ENCODE measurements at regions not wholly inside any gene's neighbourhood (a gene's known extent, or its start where the extent isn't known, plus 50 kb on each side); places are given as distances from the start of the nearest gene placed in this dataset.

- no peak for TF ChIP-seq GATA1 (IDR thresholded peaks at IDR 0.05; ENCODE audit: low read depth, low read length)
- no peak for TF ChIP-seq POLR2A (IDR thresholded peaks at IDR 0.05; ENCODE audit: low read length)
- DNase-seq, result no peak
Observed at GRCh38 chr11:80031014-80031600, 590.3 kb upstream of the TENM4 start.

- no peak for TF ChIP-seq GATA1 (IDR thresholded peaks at IDR 0.05; ENCODE audit: low read depth, low read length)
- DNase-seq, result no peak
Observed at GRCh38 chr11:80028998-80029397, 588.2 kb upstream of the TENM4 start.

- no peak for TF ChIP-seq GATA1 (IDR thresholded peaks at IDR 0.05; ENCODE audit: low read depth, low read length)
- TF ChIP-seq POLR2A (IDR thresholded peaks at IDR 0.05; ENCODE audit: low read length), result no peak
- DNase-seq, result no peak
Observed at GRCh38 chr11:80024119-80024518, 583.3 kb upstream of the TENM4 start.

GRCh38 chr11:80023386-80023785 is 582.6 kb upstream of the TENM4 start:
- TF ChIP-seq GATA1 (IDR thresholded peaks at IDR 0.05; ENCODE audit: low read depth, low read length), result no peak
- TF ChIP-seq POLR2A (IDR thresholded peaks at IDR 0.05; ENCODE audit: low read length), result no peak
- no peak for DNase-seq

- TF ChIP-seq POLR2A (IDR thresholded peaks at IDR 0.05; ENCODE audit: low read length) (no peak), GATA1 (IDR thresholded peaks at IDR 0.05; ENCODE audit: low read depth, low read length) (no peak)
- no peak for DNase-seq
Observed at GRCh38 chr11:80010536-80010935, 569.7 kb upstream of the TENM4 start.

DNA sequence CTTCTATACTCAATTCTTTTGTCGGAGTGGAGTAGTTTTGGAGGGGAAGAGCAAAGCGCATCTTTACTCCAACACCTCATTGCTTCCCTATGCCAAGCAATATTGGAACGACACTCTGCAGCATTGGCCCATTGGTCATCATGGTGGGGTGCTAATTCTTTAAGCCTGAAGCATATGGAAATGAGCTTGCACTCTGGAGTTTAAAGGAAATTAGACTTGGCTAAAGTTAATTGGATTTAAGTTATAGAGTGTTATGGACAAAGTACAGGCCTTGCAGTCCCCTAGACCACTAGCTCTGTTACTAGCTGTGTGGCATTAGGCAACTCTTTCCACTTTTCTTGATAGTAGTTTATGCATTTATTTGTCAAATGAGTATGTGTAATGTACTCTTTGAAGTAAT is 568.3 kb upstream of the TENM4 start:
- TF ChIP-seq POLR2A (IDR thresholded peaks at IDR 0.05; ENCODE audit: low read length), result no peak
- TF ChIP-seq GATA1 (IDR thresholded peaks at IDR 0.05; ENCODE audit: low read depth, low read length), result no peak
- no peak for DNase-seq

- TF ChIP-seq POLR2A (IDR thresholded peaks at IDR 0.05; ENCODE audit: low read length) (no peak), GATA1 (IDR thresholded peaks at IDR 0.05; ENCODE audit: low read depth, low read length) (no peak)
- no peak for DNase-seq
Observed at GRCh38 chr11:80007616-80008015, 566.8 kb upstream of the TENM4 start.

DNA sequence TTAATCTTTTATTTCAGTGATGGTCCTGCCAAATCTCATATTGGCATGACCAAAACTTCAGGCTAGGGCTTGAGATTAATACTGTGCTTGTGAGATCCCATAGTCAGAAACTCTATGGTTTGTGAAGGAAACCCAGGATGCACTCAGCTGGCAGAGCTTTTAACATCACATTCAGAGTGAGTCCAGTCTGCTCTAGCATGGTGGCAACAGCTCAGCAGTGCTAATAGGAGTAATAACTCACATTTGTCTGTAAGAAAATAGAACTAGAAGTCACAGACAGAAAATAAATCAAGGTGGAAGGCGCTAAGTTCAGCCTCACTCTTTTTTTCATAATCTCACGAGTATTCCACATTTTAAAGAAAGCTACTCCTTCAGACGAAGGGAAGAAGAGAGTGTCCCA is 549.3 kb upstream of the TENM4 start:
- TF ChIP-seq GATA1 (IDR thresholded peaks at IDR 0.05; ENCODE audit: low read depth, low read length) (no peak), POLR2A (IDR thresholded peaks at IDR 0.05; ENCODE audit: low read length) (no peak)
- DNase-seq, result no peak

- no peak for TF ChIP-seq GATA1 (IDR thresholded peaks at IDR 0.05; ENCODE audit: low read depth, low read length)
- TF ChIP-seq POLR2A (IDR thresholded peaks at IDR 0.05; ENCODE audit: low read length), result no peak
- DNase-seq, result no peak
Observed at GRCh38 chr11:79982185-79982584, 541.4 kb upstream of the TENM4 start.

- TF ChIP-seq GATA1 (IDR thresholded peaks at IDR 0.05; ENCODE audit: low read depth, low read length), result no peak
- no peak for TF ChIP-seq POLR2A (IDR thresholded peaks at IDR 0.05; ENCODE audit: low read length)
- DNase-seq, result no peak
Observed at GRCh38 chr11:79980916-79981315, 540.1 kb upstream of the TENM4 start.

DNA sequence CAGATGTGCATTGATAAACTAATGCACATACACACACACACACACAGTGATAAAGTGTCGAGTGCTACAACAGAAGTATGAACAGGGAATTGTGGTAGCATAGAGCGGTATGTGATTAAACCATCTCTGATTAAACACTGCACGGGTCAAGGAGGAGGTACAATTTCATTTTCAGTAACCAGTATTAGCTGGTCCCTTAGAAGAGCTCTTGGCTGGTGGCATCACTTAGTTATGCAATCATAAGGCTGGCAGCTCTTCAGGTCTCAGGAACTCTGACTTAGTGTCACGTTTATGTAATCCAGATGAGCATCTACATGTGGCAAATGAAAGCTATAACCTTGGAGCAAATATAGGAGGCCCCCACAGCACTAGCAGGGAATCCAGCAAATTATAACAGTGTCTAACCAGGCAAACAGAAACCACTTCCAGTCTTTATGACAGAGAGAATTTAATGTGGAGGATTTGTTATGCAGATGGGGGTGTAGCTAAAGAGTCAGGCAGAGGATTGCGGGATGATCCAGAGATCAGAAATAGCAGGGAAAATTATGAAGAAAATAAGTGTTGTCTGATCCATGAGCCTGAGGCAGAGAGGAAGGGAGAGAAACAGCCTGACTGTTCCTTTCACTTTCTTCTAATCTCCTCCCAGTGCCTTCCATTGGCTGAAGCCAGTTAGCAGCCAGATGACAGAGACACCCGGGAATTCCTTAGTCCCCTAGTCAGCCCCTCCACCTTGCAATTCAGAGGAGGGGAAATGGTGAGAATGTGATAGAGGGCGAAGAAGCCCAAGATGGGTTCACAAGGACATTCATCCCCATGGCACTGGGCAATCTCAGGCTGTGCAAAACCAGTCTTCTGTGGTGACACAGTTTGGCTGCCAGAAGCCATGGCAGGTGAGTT is 533.1 kb upstream of the TENM4 start:
- no peak for DNase-seq
- no peak for TF ChIP-seq GATA1 (IDR thresholded peaks at IDR 0.05; ENCODE audit: low read depth, low read length)

- TF ChIP-seq POLR2A (IDR thresholded peaks at IDR 0.05; ENCODE audit: low read length) (no peak), GATA1 (IDR thresholded peaks at IDR 0.05; ENCODE audit: low read depth, low read length) (no peak)
- no peak for DNase-seq
Observed at GRCh38 chr11:79971255-79971654, 530.4 kb upstream of the TENM4 start.

GRCh38 chr11:79966592-79966991 is 525.8 kb upstream of the TENM4 start:
- no peak for DNase-seq
- TF ChIP-seq GATA1 (IDR thresholded peaks at IDR 0.05; ENCODE audit: low read depth, low read length), result no peak
- no peak for TF ChIP-seq POLR2A (IDR thresholded peaks at IDR 0.05; ENCODE audit: low read length)

GRCh38 chr11:79963856-79964645 is 523.2 kb upstream of the TENM4 start:
- no peak for DNase-seq
- TF ChIP-seq GATA1 (IDR thresholded peaks at IDR 0.05; ENCODE audit: low read depth, low read length) (no peak), POLR2A (IDR thresholded peaks at IDR 0.05; ENCODE audit: low read length) (no peak)
